HG03175 (cell line): ENCODE measurements at regions not wholly inside any gene's neighbourhood (a gene's known extent, or its start where the extent isn't known, plus 50 kb on each side); places are given as distances from the start of the nearest gene placed in this dataset.

Experiments used
- ATAC-seq: cut with Tn5 transposase; IDR thresholded peaks from one replicate; pipeline ENCODE4 v1.9.1; 2021; ENCODE audit warnings: mild to moderate bottlenecking, moderate library complexity; ENCODE audit not compliant: unreplicated experiment

GRCh38 chr15:98187549-98187948, 227.0 kb downstream of the ARRDC4 start:
- no peak for ATAC-seq

GRCh38 chr15:98190914-98191313, 230.4 kb downstream of the ARRDC4 start:
- no peak for ATAC-seq

- no peak for ATAC-seq
Observed at GRCh38 chr15:98195796-98196195, 235.3 kb downstream of the ARRDC4 start.

- no peak for ATAC-seq
Observed at GRCh38 chr15:98196371-98196770, 235.9 kb downstream of the ARRDC4 start.

GRCh38 chr15:98202256-98202655, 241.8 kb downstream of the ARRDC4 start:
- ATAC-seq, result no peak

GRCh38 chr15:98203872-98204660, 243.6 kb downstream of the ARRDC4 start:
- ATAC-seq, result no peak

GRCh38 chr15:98207928-98208327, 247.4 kb downstream of the ARRDC4 start:
- ATAC-seq, result no peak

- no peak for ATAC-seq
Observed at GRCh38 chr15:98213346-98213979, 253.0 kb downstream of the ARRDC4 start.

- ATAC-seq, result no peak
Observed at GRCh38 chr15:98216166-98216565, 255.7 kb downstream of the ARRDC4 start.

- no peak for ATAC-seq
Observed at GRCh38 chr15:98217356-98217755, 256.9 kb downstream of the ARRDC4 start.

GRCh38 chr15:98221144-98221543, 260.6 kb downstream of the ARRDC4 start:
- no peak for ATAC-seq

GRCh38 chr15:98221577-98221976, 261.1 kb downstream of the ARRDC4 start:
- ATAC-seq, result no peak

- no peak for ATAC-seq
Observed at GRCh38 chr15:98226149-98226548, 265.6 kb downstream of the ARRDC4 start.

GRCh38 chr15:98226578-98226977, 266.1 kb downstream of the ARRDC4 start:
- ATAC-seq, result no peak

- ATAC-seq, result no peak
Observed at GRCh38 chr15:98228846-98229245, 268.3 kb downstream of the ARRDC4 start.

GRCh38 chr15:98230975-98231374, 270.5 kb downstream of the ARRDC4 start:
- ATAC-seq, result no peak

- no peak for ATAC-seq
Observed at GRCh38 chr15:98231696-98232440, 271.4 kb downstream of the ARRDC4 start.

- no peak for ATAC-seq
Observed at GRCh38 chr15:98232761-98233160, 272.3 kb downstream of the ARRDC4 start.

- no peak for ATAC-seq
Observed at GRCh38 chr15:98233873-98234272, 273.4 kb downstream of the ARRDC4 start.

GRCh38 chr15:98240303-98240702, 279.8 kb downstream of the ARRDC4 start:
- no peak for ATAC-seq

GRCh38 chr15:98241032-98241554, 280.6 kb downstream of the ARRDC4 start:
- ATAC-seq, result no peak

- ATAC-seq, result no peak
Observed at GRCh38 chr15:98257290-98257689, 296.8 kb downstream of the ARRDC4 start.
